HG03139 (cell line): ENCODE measurements at regions not wholly inside any gene's neighbourhood (a gene's known extent, or its start where the extent isn't known, plus 50 kb on each side); places are given as distances from the start of the nearest gene placed in this dataset.

ENCODE experiments used
- ATAC-seq: cut with Tn5 transposase; IDR thresholded peaks from one replicate; pipeline ENCODE4 v1.9.1; 2021; ENCODE audit not compliant: unreplicated experiment

DNA sequence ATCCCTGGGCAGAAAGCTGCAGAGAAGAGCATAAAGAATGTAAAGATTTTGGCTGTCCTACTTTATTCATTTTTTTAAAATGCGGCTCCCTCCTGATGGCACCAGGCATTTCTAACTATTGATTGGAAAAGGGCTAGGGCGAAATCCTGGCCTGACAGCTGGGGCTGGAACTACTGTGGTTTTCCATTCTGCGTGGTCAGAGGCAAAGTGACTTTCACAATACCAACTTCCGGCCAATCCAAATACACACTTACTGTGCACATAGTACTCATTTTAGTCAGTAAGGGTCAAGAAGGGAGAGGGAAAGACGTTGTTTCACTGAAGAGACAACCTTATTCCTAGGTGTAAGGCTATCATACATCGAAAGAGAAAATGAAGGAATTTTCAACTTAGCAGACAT lies 113.8 kb upstream of the PMFBP1 start:
- no peak for ATAC-seq

DNA sequence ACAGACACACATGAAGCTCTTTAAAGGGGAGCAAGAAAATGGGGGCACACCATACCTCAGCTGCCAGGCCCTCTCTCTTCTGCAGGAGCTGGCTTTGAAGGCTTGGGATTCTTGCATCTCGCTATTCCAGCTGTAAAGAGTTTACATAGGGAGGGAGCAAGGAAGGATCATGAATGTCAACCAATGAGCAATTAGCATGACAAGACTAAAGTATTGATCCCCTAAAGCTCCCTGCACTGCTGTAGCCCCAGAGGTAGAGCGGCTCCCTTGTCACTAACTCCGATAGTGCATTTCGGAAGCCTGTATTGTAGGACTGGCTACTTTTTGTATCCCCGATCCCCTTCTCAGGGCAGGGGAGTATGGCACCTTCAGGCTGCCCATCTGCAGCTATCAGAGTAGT lies 113.4 kb upstream of the PMFBP1 start:
- no peak for ATAC-seq

DNA sequence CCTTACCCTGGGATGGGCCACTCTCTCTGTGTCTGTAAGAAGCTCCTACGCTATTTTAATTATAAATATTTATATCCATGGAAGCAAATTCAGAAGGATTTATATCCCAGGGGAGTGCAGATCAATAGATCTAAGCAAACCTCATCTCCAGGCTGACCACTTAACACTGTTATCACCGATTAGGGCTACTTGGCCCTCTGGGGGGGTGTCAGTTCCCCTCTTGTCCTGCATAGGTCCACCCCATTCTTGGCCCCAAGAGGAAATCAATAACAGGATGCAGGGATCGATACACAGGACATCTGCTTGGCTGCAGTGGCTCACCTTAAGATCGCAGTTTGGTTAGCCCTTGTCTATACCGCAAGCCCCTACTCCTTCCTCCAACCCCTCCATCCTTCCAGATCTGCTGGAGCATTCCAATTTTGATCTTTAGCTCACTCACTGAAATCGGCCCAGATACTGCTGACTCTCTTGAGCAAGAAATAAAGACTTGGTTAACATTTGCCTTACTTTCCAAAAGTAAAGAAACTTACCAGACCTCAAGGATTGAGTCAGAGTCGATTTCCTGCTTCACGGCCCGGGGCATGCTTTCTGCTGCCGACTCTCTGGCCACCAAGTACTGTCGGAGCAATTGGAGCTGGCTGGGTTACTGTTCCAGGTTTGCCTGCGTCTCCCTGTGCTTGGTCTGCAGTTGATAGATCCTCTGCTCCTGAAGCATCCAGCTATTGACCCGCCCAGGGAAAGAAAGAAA lies 112.3 kb upstream of the PMFBP1 start:
- ATAC-seq = no peak

DNA sequence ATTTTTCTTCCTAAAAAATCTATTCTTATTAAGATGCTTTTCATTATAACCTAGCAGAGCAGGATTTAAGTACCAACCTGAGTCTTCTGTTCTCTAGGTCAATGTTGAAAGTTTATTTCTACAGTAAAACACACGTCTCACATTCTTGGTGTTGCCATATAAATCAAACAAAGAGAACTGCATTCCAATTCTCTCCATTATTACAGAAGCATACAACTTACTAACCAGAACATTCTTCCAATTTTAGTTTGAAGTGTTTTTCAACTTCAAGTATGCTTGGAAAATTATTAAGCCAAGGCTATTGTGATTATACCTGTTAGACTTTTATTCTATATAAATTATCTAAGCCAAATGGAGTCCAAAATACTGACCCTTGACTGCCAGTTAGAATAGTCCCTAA lies 110.4 kb upstream of the PMFBP1 start:
- ATAC-seq = no peak

DNA sequence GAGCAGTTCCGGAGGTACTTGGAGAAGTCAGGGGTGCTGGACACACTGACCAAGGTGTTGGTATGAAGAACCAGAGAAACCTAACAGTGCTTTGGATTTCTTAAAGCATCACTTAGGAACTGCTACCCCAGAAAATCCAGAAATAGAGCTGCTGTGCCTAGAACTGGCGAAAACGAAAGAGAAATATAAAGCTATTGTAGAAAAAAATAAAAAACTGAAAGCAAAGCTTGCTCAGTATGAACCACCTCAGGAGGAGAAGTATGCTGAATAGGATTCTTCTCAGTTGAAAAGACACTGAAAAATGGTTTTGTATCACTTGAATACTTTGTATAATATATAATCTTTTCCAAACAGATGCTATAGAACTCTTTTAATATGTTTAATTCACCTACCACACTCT lies 106.3 kb upstream of the PMFBP1 start:
- no peak for ATAC-seq

DNA sequence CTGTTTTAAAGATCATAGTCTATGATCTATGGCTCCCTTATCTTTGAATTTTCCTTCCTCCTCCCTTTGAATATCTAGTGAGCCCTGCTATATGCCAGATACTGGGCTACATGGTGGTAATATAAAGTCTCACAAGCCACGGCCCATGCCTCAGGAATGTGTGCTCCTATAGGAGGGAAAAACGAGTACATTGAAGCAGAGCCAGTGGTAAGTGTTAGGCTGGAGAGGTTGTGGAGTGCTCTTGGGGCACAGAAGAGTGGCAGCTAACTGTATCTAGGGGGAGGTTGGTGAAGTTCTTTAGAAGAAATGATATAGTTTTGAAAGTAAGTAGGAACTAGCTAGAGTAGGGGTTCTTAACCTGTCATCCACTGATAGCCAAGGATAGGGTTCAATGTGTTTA lies 105.8 kb upstream of the PMFBP1 start:
- ATAC-seq = no peak

DNA sequence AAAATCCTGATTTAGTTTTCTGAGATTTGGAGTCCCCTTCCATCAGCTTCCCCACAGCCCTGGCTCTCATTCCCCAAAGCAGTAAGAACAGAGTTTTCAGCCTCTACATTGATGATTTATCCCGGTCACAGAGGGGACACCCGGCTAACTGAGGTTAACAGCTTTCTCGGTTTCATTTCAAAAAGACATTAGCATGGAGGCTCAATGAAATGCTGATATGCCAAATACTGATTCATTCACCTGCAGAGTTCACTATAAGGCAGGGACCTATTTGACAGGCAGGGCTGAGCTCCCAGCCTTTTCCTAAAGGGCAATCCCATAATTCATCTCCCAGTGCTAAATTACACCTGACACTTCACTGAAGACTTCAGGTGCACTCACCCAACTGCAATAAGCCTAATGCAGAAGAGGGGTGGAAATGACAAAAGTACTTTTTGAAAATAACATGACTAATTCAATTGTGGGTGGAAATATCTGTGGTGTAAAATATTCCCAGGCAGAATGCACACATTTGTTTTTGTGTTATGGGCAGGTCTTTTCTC lies 99.8 kb upstream of the PMFBP1 start:
- no peak for ATAC-seq

DNA sequence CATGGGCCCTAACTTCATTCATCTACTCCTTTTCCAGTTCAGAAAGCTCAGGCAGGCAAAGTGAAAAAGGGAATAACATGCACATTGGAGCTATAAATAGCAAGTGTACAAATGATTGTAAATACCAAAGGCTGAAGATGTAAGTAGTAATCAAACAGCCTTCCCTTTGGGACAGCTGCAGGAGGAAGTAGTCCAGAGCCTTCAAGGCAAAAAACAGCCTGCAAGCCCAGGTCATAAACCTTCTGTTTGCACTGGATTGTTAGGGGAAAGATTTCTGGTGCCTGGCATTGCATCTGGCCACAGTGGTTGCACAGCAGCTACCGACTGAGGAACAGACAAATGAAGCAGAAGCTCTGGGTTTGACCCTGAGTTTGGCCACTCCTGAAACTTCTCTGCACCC lies 98.6 kb upstream of the PMFBP1 start:
- no peak for ATAC-seq

DNA sequence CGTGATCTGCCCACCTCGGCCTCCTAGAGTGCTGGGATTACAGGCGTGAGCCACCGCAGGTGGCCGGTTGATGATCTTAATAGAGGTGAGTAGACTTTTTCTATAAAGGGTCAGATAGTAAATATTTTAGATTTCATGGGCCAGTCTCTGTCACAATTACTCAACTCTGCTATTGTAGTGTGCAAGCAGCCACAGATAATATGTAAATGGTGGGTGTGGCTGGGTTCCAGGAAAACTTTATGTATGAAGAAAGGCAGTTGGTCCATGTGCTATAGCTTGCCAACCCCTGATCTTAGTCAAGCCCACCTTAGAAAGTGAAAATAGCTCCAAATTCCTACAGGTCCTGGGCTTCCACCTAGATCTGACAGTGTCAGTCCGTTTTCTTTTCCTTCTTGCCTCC lies 94.9 kb upstream of the PMFBP1 start:
- ATAC-seq = no peak

DNA sequence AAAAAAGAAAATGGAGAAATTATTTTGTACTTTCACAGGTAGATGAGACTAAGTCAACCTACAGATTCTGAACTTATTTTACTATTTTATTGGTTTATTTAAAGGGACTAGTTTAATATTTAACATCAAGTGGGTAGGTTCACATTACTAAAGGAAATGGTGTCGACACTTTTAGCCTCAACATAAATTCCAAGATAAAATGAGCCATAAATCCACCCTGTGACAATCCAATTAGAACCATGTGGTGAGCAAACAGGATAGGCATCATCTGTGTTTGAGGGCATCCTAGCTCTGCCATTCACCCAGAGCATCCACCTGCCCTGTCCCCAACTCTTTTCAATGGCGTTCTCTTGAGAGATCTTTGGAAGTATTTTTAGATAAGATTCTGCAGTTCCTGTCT lies 92.8 kb upstream of the PMFBP1 start:
- no peak for ATAC-seq

DNA sequence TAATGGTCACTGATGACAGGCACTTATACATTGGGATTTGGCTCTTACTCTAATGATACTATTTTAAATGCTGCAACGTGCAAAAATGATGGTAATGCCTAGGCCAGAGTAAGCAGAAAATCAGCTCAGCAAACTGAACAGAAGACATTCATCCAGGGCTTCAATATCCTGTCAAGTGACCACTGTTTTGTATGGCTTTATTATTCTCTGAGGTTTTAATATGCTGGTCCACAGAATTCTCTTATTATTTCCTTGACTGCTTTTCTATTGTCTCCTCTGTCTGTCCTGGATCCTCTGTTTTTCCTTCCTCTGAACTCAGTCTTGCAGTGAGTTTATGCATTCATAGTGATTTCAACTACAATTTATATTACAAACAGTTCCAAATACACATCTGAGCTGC lies 90.8 kb upstream of the PMFBP1 start:
- ATAC-seq = no peak

DNA sequence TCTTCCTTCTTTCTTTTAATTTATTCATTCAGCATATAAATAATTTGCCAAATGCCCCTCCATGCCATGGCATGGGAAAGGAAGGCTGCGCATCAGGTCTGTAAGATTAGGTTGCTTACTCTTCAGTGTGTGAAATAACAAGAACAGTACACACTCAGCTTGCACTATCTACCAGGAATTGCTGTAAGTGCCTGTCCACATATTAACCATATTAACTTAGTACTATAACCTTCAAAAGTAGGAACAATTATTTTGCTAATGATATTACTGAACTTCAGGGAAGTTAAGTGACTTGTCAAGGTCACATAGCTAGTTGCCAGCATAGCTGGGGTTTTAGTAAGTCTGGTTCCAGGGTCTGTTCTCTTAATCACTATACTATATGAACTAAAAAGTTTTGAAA lies 89.2 kb upstream of the PMFBP1 start:
- ATAC-seq = no peak

DNA sequence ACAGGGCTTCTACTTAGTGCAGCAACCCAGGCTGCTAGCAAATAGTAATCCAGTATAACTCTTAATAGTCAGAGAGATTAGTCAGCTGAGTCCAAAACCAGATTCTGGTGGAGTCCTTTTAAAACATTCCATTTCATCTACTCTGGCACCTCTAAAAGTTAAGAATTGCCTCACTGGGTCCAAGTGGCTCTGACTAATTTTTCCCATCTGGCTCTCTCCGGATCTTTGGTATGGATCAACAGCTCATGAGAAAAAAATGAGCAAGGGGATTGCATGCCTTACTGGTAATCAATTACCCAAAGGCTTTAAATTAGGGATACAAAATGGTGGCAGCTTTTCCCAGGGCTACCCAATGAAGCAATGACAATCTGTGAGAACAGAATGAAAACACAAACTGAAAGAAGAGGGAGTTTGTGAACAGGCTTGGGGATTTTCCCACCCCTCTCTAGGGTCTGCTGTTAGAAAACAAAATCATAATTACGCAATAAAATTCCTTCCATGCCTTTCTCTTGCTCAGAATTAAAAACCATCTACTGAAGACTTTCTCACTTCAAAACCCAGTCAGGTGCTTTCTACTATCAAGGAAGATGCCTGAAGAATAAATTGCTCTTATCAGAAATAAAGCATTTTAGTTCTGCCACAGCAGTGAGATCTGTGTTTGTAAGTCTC lies 84.6 kb upstream of the PMFBP1 start:
- no peak for ATAC-seq

DNA sequence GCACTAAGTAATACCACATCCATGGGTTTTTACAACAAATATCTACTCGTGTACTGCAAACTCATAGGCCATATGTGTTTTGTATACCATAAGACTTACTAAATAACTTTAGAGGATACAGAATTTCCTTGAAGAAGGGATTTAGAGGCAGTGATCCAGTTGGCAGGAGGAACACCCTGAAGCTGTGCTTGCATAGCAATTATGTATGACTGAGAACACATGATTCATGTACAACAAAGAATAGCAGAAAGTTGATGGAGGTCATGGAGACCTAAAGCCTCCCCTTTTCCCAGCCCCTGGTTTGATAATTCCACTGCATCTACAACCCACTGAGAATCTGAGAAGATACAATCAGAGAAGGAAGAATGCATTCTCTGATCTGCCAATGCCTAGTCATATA lies 83.8 kb upstream of the PMFBP1 start:
- ATAC-seq = no peak

DNA sequence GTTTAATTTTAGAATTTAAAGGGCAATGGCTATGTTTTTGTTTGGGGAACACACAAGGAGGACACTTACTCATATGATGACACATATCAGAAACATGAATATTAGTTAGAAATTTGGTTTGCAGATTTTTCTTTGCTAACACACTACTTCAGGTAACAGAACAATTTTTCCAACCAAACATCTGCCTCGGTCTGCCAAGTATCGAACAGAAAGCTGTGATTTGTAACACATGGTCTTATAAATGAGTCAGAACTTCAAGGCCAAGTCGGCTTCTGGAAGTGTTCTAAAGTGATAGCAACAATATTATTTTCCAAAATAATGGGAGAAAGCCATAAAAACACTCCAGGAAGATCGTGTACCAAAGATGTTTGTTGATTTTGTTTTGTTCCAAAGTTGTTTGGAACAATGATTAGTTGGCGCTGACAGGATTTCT lies 75.9 kb upstream of the PMFBP1 start:
- no peak for ATAC-seq

DNA sequence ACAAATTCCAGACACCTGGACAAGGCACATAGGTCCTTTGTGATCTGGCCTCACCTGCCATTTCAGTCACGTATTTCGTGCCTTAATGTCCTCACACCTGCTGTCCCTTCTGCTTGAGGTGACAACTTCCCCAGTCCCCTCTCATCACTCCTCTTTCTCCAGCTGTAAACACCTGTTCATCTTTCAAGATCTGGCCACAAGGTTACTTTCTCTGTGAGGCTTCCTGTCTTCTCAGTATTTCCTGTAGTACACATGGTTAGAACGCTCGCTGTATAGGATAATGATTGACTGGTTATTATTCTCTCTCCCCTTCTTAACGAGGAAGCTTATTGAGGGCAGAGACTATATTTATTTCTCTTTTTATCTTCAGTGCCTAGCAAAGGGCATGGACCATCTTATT lies 74.5 kb upstream of the PMFBP1 start:
- peak; percentile 90 for ATAC-seq

DNA sequence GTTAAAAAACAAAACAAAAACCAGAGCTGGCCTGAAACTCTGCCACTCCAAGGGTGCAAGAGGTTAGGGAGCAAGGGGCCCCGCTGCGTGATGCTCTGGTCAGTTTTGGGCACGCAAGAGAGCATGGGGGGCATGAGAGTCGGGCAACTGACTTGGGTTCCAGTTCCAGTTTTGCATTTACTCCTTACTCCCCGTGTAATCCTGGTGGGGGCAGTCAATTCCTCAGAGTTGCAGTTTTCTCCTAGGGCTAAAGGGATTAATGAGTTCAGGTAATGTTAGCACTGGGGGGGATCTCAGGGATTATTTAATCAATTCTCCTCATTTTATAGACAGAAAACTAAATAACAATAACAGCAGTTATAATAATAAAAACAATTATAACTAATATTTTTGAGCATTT lies 72.9 kb upstream of the PMFBP1 start:
- no peak for ATAC-seq

DNA sequence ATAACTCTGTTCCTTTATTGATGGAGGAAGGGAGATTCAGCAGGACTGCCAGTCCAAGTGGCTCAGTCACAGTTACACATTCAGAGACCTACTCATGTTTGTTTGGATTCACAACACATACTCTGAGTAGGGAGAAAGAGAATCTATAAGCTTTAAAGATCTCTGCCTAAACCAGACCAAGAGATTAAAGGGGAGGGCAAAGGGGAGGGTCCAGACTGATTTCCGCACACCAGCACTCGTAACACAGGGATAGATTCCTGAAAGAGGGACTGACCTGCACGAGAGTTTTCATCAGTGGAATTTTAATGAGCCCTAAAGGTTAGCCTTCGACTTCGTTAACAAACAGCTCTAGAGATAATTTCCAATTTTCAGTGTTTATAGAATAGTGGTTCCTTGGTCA lies 71.7 kb upstream of the PMFBP1 start:
- ATAC-seq = no peak

DNA sequence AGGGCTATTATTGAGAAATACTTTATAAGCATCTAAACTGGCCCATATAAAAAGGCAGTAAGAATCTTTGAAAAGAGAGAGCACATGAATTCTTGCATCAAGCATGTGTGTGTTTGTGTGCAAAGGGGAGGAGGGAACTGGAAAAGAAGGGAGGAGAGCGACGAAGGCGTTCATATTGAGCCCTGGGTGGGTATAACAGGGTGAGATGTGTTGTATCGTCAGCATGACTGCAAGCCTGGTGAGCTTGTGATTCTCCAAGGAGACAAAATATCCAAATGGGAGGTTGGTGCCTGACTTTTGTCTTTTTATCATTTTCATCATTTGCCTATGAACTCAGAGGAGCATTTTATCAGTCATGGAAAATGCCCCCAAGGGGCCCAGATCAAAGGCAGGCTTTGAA lies 70.8 kb upstream of the PMFBP1 start:
- ATAC-seq = no peak

DNA sequence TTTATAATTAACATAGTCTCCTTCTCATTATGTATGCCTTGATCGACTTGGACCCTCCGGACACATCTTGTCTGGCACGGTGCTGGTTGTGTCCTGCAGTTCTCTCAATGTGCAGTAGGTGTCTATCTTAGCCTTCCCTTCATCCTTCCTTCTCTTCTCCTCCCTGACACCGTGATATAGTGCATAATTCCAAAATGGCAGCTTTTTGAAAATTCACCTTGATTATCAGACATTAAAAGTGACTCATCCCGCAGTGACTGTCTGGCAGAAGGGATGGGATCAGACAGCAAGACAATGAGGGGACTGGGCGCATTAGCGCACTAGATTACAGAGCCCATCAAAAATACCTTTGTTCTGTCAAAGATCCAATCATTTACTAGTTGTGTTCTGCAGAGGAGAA lies 70.0 kb upstream of the PMFBP1 start:
- no peak for ATAC-seq

DNA sequence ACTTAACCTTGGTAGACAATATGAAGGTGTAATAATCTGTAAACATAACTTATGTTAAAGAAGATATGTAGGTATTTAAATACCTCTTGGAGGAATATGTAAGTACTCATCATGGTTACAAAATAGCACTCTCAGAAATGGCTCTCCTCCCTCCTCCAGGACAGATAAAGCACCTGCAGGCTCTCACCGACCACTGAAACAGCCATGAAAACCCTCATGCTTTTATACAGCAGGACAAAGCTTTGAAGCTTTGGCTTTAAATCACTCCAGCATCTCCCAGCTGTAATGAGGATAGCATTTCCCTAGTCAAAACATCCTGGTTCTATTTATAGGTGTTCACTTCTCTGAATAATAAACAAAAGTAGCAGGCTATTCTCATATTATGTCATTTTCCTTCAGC lies 69.1 kb upstream of the PMFBP1 start:
- no peak for ATAC-seq

DNA sequence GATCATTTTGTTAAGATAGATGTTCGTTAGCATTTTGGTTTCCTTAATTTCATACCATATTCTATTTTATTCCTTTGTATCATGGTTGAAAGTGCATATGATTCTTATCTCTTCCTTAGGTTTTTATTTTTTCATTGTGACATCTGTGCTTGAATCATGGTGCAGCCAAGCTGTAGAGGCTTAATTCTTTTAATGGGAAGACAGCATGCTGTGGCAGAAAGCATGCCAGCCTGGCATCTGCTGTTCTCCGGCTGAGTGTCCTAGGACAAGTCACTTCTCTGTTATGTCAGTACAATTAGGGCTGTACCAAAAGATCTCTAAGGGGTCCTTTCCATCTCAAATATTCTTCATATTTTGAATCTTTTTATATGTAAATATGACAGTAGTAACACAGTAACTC lies 68.5 kb upstream of the PMFBP1 start:
- no peak for ATAC-seq

DNA sequence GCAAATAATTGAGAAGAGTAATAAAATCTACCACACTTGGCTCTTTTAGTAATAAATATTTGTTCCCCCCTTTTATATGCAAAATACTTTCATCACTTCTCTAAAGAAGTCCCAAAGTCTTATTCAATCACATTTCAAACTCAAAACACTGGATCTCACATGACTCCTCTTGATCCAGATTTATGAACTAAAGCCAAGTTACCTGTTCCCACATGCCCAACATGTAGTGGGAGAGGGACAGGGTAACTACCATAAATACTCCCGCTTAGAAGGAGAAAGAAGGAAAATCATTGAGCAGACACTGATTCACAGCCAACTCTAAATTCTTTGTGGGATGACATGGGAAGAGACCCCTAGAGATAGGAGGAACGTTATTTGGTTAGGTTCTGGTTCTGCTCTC lies 64.9 kb upstream of the PMFBP1 start:
- ATAC-seq = no peak
